DOHH2 (cell line): ENCODE measurements at regions not wholly inside any gene's neighbourhood (a gene's known extent, or its start where the extent isn't known, plus 50 kb on each side); places are given as distances from the start of the nearest gene placed in this dataset.
"Not testable (repeated sequence)": the region's sequence is repeated elsewhere in the genome, so short reads cannot be mapped to it uniquely, and the experiment has no call there.

ENCODE experiments used
- H3F3A ChIP-seq: fragments of 200-600 bp; sonication (generic), shearing (Covaris generic); 2 replicates; pipeline ENCODE4 v1.6.0; 2016; ENCODE audit warnings: antibody characterized with exemption, mild to moderate bottlenecking; ENCODE audit not compliant: control insufficient read depth, insufficient read depth
- H3K27ac ChIP-seq: fragments of 200-600 bp; sonication (generic); 2 replicates; pipeline ENCODE4 v1.5.1; 2014; ENCODE audit warnings: low read depth, mild to moderate bottlenecking, low read length, moderate library complexity
- H3K27me3 ChIP-seq: fragments of 200-600 bp; sonication (generic); 2 replicates; pipeline ENCODE4 v1.6.1; 2014; ENCODE audit warnings: mild to moderate bottlenecking, low read length, mixed read lengths; ENCODE audit not compliant: control insufficient read depth
- H3K36me3 ChIP-seq: fragments of 200-600 bp; sonication (generic); 2 replicates; pipeline ENCODE4 v1.6.1; 2014; ENCODE audit warnings: mild to moderate bottlenecking, low read length, moderate library complexity, mixed read lengths; ENCODE audit not compliant: control insufficient read depth
- H3K4me1 ChIP-seq: fragments of 200-600 bp; sonication (generic); 2 replicates; pipeline ENCODE4 v1.6.1; 2014; ENCODE audit warnings: mild to moderate bottlenecking, low read length, mixed read lengths; ENCODE audit not compliant: control insufficient read depth
- H3K4me2 ChIP-seq: fragments of 200-600 bp; sonication (generic); 2 replicates; pipeline ENCODE4 v1.6.0; 2014; ENCODE audit warnings: mild to moderate bottlenecking, low read length, moderate library complexity
- H3K4me3 ChIP-seq: fragments of 200-600 bp; sonication (generic); 2 replicates; pipeline ENCODE4 v1.5.1; 2014; ENCODE audit warnings: mild to moderate bottlenecking, low read length, mixed read lengths
- H3K79me2 ChIP-seq: fragments of 200-600 bp; sonication (generic); 2 replicates; pipeline ENCODE4 v1.6.1; 2014; ENCODE audit warnings: mild to moderate bottlenecking, low read length, mixed read lengths; ENCODE audit not compliant: control insufficient read depth
- H3K9me2 ChIP-seq: fragments of 200-600 bp; sonication (generic); replicated peaks from 2 replicates; pipeline ENCODE4 v1.6.1; 2014; ENCODE audit warnings: mild to moderate bottlenecking, low read length, mixed read lengths; ENCODE audit not compliant: control insufficient read depth
- H3K9me3 ChIP-seq: fragments of 200-600 bp; sonication (generic); 2 replicates; pipeline ENCODE4 v1.6.1; 2014; ENCODE audit warnings: antibody characterized with exemption, low read length, mixed read lengths; ENCODE audit not compliant: control insufficient read depth, insufficient read depth
- H4K20me1 ChIP-seq: fragments of 200-600 bp; sonication (generic); 2 replicates; pipeline ENCODE4 v1.6.0; 2014; ENCODE audit warnings: low read depth, mild to moderate bottlenecking, antibody characterized with exemption, low read length, moderate library complexity; ENCODE audit not compliant: control insufficient read depth, insufficient read depth
- EZH2phosphoT487 ChIP-seq: fragments of 200-600 bp; sonication (generic); IDR thresholded peaks from 2 replicates; pipeline ENCODE4 v1.6.1; 2017; ENCODE audit warnings: borderline replicate concordance, mild to moderate bottlenecking, antibody characterized with exemption, low read length, moderate library complexity, mixed read lengths
- TF ChIP-seq, protein P1 (sequence below): fragments of 200-600 bp; sonication (generic); IDR thresholded peaks from one replicate; pipeline ENCODE4 v1.5.1; 2014; ENCODE audit warnings: antibody characterized with exemption, mild to moderate bottlenecking, low read depth, low read length; ENCODE audit not compliant: poor library complexity, severe bottlenecking

- no peaks in the 10 kb centered on the region for H3K79me2 ChIP-seq
- no peak for TF ChIP-seq EZH2phosphoT487
- TF ChIP-seq, protein P1, sequence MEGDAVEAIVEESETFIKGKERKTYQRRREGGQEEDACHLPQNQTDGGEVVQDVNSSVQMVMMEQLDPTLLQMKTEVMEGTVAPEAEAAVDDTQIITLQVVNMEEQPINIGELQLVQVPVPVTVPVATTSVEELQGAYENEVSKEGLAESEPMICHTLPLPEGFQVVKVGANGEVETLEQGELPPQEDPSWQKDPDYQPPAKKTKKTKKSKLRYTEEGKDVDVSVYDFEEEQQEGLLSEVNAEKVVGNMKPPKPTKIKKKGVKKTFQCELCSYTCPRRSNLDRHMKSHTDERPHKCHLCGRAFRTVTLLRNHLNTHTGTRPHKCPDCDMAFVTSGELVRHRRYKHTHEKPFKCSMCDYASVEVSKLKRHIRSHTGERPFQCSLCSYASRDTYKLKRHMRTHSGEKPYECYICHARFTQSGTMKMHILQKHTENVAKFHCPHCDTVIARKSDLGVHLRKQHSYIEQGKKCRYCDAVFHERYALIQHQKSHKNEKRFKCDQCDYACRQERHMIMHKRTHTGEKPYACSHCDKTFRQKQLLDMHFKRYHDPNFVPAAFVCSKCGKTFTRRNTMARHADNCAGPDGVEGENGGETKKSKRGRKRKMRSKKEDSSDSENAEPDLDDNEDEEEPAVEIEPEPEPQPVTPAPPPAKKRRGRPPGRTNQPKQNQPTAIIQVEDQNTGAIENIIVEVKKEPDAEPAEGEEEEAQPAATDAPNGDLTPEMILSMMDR, result no peak
- H3K4me2 ChIP-seq, result no peak overlapping the region
- no peak overlapping the region for H3K4me3 ChIP-seq
- H3K9me3 ChIP-seq, result no peaks in the 10 kb centered on the region
- H3K4me1 ChIP-seq, result no peaks in the 10 kb centered on the region
- no peaks in the 10 kb centered on the region for H3K27me3 ChIP-seq
- no peaks in the 10 kb centered on the region for H3F3A ChIP-seq
- no peaks in the 10 kb centered on the region for H3K9me2 ChIP-seq
- H4K20me1 ChIP-seq, result no peaks in the 10 kb centered on the region
- no peaks in the 10 kb centered on the region for H3K36me3 ChIP-seq
- no peak overlapping the region for H3K27ac ChIP-seq
Observed at GRCh38 chr7:37578350-37578749, 105.2 kb upstream of the GPR141 start.

GRCh38 chr7:37580376-37580775, 103.2 kb upstream of the GPR141 start:
- Histone ChIP-seq H4K20me1 (no peaks in the 10 kb centered on the region), H3K4me1 (no peaks in the 10 kb centered on the region), H3K36me3 (no peaks in the 10 kb centered on the region), H3K4me3 (no peak overlapping the region), H3K9me3 (no peaks in the 10 kb centered on the region), H3K27ac (no peak overlapping the region), H3K4me2 (no peak overlapping the region), H3K27me3 (no peaks in the 10 kb centered on the region), H3K79me2 (no peaks in the 10 kb centered on the region), H3K9me2 (no peaks in the 10 kb centered on the region), H3F3A (no peaks in the 10 kb centered on the region)
- TF ChIP-seq, protein P1, result no peak
- TF ChIP-seq EZH2phosphoT487, result no peak

DNA sequence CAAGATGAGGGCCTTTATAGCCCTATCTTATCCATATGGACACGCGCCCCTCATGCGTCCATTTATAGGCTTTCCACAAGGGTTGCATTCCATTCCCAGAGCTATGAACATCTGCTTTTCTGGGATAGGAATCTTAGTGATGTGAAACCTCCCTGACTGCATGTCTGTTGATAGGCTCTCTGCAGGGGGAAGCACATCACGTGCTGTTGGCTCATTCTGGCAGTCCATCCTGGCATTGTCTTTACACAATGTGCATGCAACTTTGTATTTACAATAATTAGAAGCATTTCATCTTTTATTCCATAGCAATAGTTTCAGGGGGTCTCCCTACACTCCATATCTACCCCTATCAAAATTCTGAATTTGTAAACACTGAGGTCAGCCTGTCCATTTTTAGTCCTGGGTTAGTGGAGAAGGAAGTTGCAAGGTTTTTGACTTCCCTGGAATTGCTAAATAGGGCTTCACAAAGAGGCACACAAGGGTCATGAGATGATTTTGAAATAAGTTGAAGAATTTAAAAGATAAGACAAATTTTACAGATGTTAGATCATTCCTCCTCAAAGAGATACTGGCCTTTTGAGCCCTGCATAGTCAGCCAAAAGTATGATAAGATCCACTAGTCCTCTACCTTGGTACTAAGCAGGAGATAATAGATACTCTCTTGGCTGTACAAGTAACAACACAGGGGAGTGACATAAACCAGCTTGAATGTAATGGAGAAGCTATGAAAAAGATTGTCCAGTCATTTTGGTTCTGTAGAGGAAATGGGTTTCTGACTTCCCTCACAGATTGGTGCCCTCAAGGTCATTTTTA, 98.7 kb upstream of the GPR141 start:
- not testable (repeated sequence) for H3K27me3 ChIP-seq

DNA sequence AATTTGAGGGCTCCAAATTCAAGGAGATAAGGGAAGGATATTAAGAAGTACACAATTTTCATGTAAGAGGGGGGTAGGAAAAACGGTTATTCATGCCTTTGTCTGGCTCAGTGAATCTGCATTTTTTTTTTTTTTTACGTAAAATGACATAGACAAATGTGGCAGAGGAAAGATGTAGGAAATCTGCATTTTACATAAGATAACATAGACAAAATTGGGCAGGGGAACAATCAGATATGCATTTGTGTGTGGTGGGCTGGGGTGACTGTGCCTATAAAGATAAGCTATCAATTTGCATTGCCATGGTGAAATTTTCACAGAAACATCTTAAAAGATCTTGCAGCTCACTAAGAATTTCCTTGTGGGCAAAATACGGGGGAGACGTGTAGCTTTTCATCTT, 92.7 kb upstream of the GPR141 start:
- H3K79me2 ChIP-seq, result no peaks in the 10 kb centered on the region
- TF ChIP-seq, protein P1, result no peak
- no peak for TF ChIP-seq EZH2phosphoT487
- H3K27me3 ChIP-seq, result no peaks in the 10 kb centered on the region
- H3K27ac ChIP-seq, result no peak overlapping the region
- H3F3A ChIP-seq, result no peaks in the 10 kb centered on the region
- H3K4me1 ChIP-seq, result no peaks in the 10 kb centered on the region
- H4K20me1 ChIP-seq, result no peaks in the 10 kb centered on the region
- no peak overlapping the region for H3K4me2 ChIP-seq
- H3K9me2 ChIP-seq, result no peaks in the 10 kb centered on the region; the same call in 1 of the 2 replicates
- H3K36me3 ChIP-seq, result no peaks in the 10 kb centered on the region
- no peak overlapping the region for H3K4me3 ChIP-seq
- H3K9me3 ChIP-seq, result no peaks in the 10 kb centered on the region

More for the DNA sequence above, 98.7 kb upstream of the GPR141 start:
- not testable (repeated sequence) for H3K9me2 ChIP-seq, H3K4me3 ChIP-seq, H3K9me3 ChIP-seq, H3F3A ChIP-seq, H3K4me1 ChIP-seq, H3K4me2 ChIP-seq, H3K79me2 ChIP-seq, H3K27ac ChIP-seq, H4K20me1 ChIP-seq, H3K36me3 ChIP-seq
